GM18873 (cell line): ENCODE measurements at regions not wholly inside any gene's neighbourhood (a gene's known extent, or its start where the extent isn't known, plus 50 kb on each side); places are given as distances from the start of the nearest gene placed in this dataset.

ENCODE experiments used
- ATAC-seq: cut with Tn5 transposase; IDR thresholded peaks from one replicate; pipeline ENCODE4 v1.9.1; 2021; ENCODE audit warnings: mild to moderate bottlenecking, moderate library complexity, moderate number of reproducible peaks; ENCODE audit not compliant: unreplicated experiment, low FRiP score

GRCh38 chr11:86193297-86194095 is 51.1 kb upstream of the EED start:
- peak; percentile 94 for ATAC-seq

GRCh38 chr11:86192519-86193257 is 51.9 kb upstream of the EED start:
- no peak for ATAC-seq

- no peak for ATAC-seq
Measured at GRCh38 chr11:86191874-86192273, 52.7 kb upstream of the EED start.

GRCh38 chr11:86187027-86187426 is 57.5 kb upstream of the EED start:
- ATAC-seq = no peak

- no peak for ATAC-seq
Measured at GRCh38 chr11:86186386-86186785, 58.2 kb upstream of the EED start.

GRCh38 chr11:86185381-86185750 is 59.2 kb upstream of the EED start:
- no peak for ATAC-seq

GRCh38 chr11:86184728-86185380 is 59.7 kb upstream of the EED start:
- no peak for ATAC-seq

- ATAC-seq = no peak
Measured at GRCh38 chr11:86183694-86184093, 60.9 kb upstream of the EED start.

GRCh38 chr11:86182976-86183584 is 61.5 kb upstream of the EED start:
- peak; percentile 67 for ATAC-seq

- no peak for ATAC-seq
Measured at GRCh38 chr11:86181379-86181778, 63.2 kb upstream of the EED start.

- no peak for ATAC-seq
Measured at GRCh38 chr11:86180851-86181250, 63.7 kb upstream of the EED start.

- ATAC-seq = no peak
Measured at GRCh38 chr11:86180423-86180822, 64.1 kb upstream of the EED start.

- no peak for ATAC-seq
Measured at GRCh38 chr11:86179646-86180064, 64.9 kb upstream of the EED start.

- no peak for ATAC-seq
Measured at GRCh38 chr11:86177302-86177701, 67.3 kb upstream of the EED start.

GRCh38 chr11:86176165-86176884 is 68.2 kb upstream of the EED start:
- ATAC-seq = no peak

- ATAC-seq = no peak
Measured at GRCh38 chr11:86175626-86176025, 68.9 kb upstream of the EED start.

- ATAC-seq = no peak
Measured at GRCh38 chr11:86175191-86175590, 69.4 kb upstream of the EED start.

- no peak for ATAC-seq
Measured at GRCh38 chr11:86174101-86175046, 70.2 kb upstream of the EED start.

GRCh38 chr11:86172894-86173293 is 71.7 kb upstream of the EED start:
- ATAC-seq = no peak
